Vagina (tissue), 2 donors: ENCODE measurements at regions not wholly inside any gene's neighbourhood (a gene's known extent, or its start where the extent isn't known, plus 50 kb on each side); places are given as distances from the start of the nearest gene placed in this dataset.

Experiments
- POLR2A ChIP-seq, 2 donors: fragments of 450-650 bp; IDR thresholded peaks; one replicate each; pipeline ENCODE4 v1.6.1; 2017; ENCODE audit warnings: antibody characterized with exemption in 2 of 2, mild to moderate bottlenecking in 2 of 2, moderate library complexity in 2 of 2
- POLR2AphosphoS5 ChIP-seq, 2 donors: sonication (generic); formaldehyde crosslinking; IDR thresholded peaks; one replicate each; pipeline ENCODE4 v1.9.0; 2017; ENCODE audit warnings: antibody characterized with exemption in 2 of 2, mild to moderate bottlenecking in 2 of 2, low read depth in 1 of 2; ENCODE audit not compliant: insufficient read depth in 1 of 2
- TF ChIP-seq, protein P1 (sequence below), 3 experiments: fragments of 450-650 bp in 2 of 3; fragments of 200-600 bp in 1 of 3; sonication (generic) in 1 of 3; IDR thresholded peaks; one replicate each; pipeline ENCODE4 v1.5.1; 2017 to 2019; ENCODE audit warnings: antibody characterized with exemption in 3 of 3, mild to moderate bottlenecking in 2 of 3, moderate library complexity in 2 of 3

DNA sequence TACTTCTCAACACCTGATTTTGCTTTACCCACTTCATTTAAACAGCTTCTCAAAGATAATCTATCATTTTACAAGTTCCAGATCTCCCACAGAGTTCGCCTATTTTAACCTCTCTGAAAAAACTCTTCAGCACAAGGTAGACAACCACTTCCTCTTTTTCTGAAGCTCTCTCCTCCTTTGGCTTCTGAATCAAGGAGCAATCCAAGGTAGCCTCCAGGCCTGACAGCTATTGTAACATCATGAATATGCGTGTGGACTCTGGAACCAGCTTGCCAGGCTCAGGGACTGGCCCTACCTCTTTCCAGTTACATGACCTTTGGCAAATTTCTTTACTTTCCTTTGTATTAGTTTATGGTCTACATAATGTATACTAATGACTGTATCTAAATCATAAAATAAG lies 405.9 kb upstream of the ZNF385D start:
- TF ChIP-seq, protein P1, sequence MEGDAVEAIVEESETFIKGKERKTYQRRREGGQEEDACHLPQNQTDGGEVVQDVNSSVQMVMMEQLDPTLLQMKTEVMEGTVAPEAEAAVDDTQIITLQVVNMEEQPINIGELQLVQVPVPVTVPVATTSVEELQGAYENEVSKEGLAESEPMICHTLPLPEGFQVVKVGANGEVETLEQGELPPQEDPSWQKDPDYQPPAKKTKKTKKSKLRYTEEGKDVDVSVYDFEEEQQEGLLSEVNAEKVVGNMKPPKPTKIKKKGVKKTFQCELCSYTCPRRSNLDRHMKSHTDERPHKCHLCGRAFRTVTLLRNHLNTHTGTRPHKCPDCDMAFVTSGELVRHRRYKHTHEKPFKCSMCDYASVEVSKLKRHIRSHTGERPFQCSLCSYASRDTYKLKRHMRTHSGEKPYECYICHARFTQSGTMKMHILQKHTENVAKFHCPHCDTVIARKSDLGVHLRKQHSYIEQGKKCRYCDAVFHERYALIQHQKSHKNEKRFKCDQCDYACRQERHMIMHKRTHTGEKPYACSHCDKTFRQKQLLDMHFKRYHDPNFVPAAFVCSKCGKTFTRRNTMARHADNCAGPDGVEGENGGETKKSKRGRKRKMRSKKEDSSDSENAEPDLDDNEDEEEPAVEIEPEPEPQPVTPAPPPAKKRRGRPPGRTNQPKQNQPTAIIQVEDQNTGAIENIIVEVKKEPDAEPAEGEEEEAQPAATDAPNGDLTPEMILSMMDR (IDR thresholded peaks at IDR 0.05), result no peak
- TF ChIP-seq POLR2A (IDR thresholded peaks at IDR 0.05), result no peak
- TF ChIP-seq POLR2AphosphoS5 (IDR thresholded peaks at IDR 0.05; ENCODE audit: insufficient read depth in 1 of 2, low read depth in 1 of 2), result no peak
